ENCODE measurements at regions not wholly inside any gene's neighbourhood (a gene's known extent, or its start where the extent isn't known, plus 50 kb on each side); places are given as distances from the start of the nearest gene placed in this dataset.

DNA sequence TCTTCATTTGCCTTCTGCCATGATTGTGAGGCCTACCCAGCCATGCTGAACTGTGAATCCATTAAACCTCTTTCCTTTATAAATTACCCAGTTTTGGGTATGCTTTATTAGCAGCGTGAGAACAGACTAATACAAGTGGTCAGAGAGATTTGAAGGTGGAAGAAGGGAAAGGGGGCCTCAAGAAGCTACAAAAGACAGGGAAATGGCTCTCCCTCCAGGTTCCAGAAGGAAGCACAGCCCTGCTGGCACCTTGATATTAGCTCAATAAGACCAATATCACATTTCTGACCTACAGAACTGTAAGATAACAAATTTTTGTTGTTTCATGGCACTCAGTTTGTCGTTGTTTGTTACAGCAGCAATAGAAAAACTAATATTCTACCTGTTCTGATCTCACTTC, 536.5 kb upstream of the MARCKS start:
- TF ChIP-seq, protein P1, sequence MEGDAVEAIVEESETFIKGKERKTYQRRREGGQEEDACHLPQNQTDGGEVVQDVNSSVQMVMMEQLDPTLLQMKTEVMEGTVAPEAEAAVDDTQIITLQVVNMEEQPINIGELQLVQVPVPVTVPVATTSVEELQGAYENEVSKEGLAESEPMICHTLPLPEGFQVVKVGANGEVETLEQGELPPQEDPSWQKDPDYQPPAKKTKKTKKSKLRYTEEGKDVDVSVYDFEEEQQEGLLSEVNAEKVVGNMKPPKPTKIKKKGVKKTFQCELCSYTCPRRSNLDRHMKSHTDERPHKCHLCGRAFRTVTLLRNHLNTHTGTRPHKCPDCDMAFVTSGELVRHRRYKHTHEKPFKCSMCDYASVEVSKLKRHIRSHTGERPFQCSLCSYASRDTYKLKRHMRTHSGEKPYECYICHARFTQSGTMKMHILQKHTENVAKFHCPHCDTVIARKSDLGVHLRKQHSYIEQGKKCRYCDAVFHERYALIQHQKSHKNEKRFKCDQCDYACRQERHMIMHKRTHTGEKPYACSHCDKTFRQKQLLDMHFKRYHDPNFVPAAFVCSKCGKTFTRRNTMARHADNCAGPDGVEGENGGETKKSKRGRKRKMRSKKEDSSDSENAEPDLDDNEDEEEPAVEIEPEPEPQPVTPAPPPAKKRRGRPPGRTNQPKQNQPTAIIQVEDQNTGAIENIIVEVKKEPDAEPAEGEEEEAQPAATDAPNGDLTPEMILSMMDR (IDR thresholded peaks at IDR 0.05): no peak
- TF ChIP-seq POLR2A (IDR thresholded peaks at IDR 0.05): no peak
